ENCODE measurements at regions not wholly inside any gene's neighbourhood (a gene's known extent, or its start where the extent isn't known, plus 50 kb on each side); places are given as distances from the start of the nearest gene placed in this dataset.

DNA sequence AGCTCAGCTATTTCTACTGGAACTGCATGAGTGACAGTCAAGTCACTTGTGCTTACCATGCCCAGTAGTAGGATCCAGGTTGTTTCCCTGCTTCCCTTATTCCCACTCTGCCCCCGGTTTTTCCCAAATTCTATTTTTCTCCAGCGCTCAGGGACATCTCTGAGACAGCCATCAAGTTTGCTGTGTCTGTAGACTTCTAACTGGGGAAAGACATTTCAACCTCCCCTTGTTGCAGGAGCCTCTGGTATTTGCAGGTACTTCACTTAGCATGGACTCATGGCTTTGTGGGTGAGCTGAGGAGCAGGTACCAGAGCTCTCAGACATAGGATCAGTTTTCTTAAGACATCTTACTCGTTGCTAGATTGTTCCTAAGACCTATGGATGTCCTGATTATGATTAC, 801.6 kb upstream of the RBFOX1 start:
- POLR2A ChIA-PET: no interaction called here
- H3K27ac ChIP-seq (ENCODE audit: low read depth, low read length): no peak overlapping the region
- H3K4me3 ChIP-seq (ENCODE audit: low read depth, low read length): no peak overlapping the region
- no peak for DNase-seq (ENCODE audit: low read depth, low spot score)
- H3K9me3 ChIP-seq (ENCODE audit: control insufficient read depth, insufficient read depth, low read length): peaks cover 12% of the 10 kb centered on the region
- CTCF ChIA-PET: no interaction called here
- TF ChIP-seq, protein P1, sequence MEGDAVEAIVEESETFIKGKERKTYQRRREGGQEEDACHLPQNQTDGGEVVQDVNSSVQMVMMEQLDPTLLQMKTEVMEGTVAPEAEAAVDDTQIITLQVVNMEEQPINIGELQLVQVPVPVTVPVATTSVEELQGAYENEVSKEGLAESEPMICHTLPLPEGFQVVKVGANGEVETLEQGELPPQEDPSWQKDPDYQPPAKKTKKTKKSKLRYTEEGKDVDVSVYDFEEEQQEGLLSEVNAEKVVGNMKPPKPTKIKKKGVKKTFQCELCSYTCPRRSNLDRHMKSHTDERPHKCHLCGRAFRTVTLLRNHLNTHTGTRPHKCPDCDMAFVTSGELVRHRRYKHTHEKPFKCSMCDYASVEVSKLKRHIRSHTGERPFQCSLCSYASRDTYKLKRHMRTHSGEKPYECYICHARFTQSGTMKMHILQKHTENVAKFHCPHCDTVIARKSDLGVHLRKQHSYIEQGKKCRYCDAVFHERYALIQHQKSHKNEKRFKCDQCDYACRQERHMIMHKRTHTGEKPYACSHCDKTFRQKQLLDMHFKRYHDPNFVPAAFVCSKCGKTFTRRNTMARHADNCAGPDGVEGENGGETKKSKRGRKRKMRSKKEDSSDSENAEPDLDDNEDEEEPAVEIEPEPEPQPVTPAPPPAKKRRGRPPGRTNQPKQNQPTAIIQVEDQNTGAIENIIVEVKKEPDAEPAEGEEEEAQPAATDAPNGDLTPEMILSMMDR (IDR thresholded peaks at IDR 0.05; ENCODE audit: low read depth, low read length): no peak
- no peaks in the 10 kb centered on the region for H3K27me3 ChIP-seq (ENCODE audit: control insufficient read depth, insufficient read depth, low read length)

DNA sequence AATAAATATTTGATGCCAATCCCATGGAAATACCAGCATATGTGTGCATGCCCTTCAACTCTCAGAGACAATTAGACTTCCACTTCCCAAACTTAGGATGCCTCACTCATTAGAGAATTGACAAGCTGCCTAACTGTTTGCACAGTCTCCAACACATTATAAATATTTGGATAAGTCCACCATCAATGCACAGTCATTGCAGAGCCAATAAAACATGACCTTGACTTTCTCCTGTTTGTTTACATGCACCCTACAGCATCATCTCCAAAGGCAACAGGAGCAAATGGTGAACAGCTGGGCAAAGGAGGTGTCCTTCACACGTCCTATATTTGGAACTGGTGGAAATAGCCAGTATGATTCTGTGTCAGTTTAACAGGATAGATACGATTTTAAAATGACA, 804.4 kb upstream of the RBFOX1 start:
- TF ChIP-seq, protein P1 (IDR thresholded peaks at IDR 0.05; ENCODE audit: low read depth, low read length): no peak
- ChIA-PET POLR2A (no interaction called here), CTCF (no interaction called here)
- Histone ChIP-seq H3K4me3 (ENCODE audit: low read depth, low read length) (no peak overlapping the region), H3K27ac (ENCODE audit: low read depth, low read length) (no peak overlapping the region), H3K9me3 (ENCODE audit: control insufficient read depth, insufficient read depth, low read length) (peaks cover 16% of the 10 kb centered on the region), H3K27me3 (ENCODE audit: control insufficient read depth, insufficient read depth, low read length) (no peaks in the 10 kb centered on the region)
- no peak for DNase-seq (ENCODE audit: low read depth, low spot score)

DNA sequence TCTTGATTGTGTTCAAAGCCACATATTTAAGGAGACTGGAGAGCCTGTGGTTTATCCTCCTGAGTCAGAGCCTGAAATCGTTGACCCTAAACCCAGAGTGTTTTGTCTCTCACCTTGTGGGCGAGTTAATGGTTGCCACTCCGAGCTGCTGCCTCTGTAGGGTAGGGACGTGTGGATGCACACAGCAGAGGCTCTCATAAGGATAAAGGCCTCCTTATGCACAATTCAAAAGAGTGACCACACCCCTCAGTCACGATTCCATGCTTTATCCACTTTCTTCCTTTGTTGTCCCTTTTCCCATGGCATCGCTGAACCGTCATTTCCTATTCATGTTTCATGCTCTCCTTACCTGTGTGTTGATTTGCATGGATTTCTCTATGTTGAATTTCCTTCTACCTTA, 805.0 kb upstream of the RBFOX1 start:
- Histone ChIP-seq H3K27ac (ENCODE audit: low read depth, low read length) (no peak overlapping the region), H3K9me3 (ENCODE audit: control insufficient read depth, insufficient read depth, low read length) (peaks cover 12% of the 10 kb centered on the region), H3K27me3 (ENCODE audit: control insufficient read depth, insufficient read depth, low read length) (no peaks in the 10 kb centered on the region), H3K4me3 (ENCODE audit: low read depth, low read length) (no peak overlapping the region)
- POLR2A ChIA-PET: no interaction called here
- no peak for DNase-seq (ENCODE audit: low read depth, low spot score)
- CTCF ChIA-PET: no interaction called here
- TF ChIP-seq, protein P1 (IDR thresholded peaks at IDR 0.05; ENCODE audit: low read depth, low read length): no peak

DNA sequence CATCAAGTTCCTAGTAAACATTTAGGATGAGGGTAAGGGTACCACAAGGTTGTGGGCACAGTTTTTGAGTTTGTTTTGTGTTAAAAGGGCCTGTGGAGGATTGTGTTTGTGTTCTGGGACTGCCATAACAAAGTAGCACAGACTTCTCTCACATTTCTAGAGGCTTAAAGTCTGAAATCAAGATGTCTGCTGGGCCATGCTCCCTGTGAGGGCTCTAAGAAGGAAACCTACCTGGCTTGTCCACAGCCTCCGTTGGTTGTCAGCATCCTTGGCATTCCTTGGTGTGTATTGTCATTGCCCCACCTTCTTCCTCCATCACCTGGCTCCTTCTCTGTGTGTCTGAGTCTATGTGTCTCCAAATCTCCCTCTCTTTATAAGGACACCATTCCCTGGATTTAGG, 808.1 kb upstream of the RBFOX1 start:
- ChIA-PET CTCF (no interaction called here), POLR2A (no interaction called here)
- DNase-seq (ENCODE audit: low read depth, low spot score): no peak
- Histone ChIP-seq H3K4me3 (ENCODE audit: low read depth, low read length) (no peak overlapping the region), H3K27ac (ENCODE audit: low read depth, low read length) (no peak overlapping the region), H3K9me3 (ENCODE audit: control insufficient read depth, insufficient read depth, low read length) (peaks cover 4% of the 10 kb centered on the region), H3K27me3 (ENCODE audit: control insufficient read depth, insufficient read depth, low read length) (no peaks in the 10 kb centered on the region)
- TF ChIP-seq, protein P1 (IDR thresholded peaks at IDR 0.05; ENCODE audit: low read depth, low read length): no peak

DNA sequence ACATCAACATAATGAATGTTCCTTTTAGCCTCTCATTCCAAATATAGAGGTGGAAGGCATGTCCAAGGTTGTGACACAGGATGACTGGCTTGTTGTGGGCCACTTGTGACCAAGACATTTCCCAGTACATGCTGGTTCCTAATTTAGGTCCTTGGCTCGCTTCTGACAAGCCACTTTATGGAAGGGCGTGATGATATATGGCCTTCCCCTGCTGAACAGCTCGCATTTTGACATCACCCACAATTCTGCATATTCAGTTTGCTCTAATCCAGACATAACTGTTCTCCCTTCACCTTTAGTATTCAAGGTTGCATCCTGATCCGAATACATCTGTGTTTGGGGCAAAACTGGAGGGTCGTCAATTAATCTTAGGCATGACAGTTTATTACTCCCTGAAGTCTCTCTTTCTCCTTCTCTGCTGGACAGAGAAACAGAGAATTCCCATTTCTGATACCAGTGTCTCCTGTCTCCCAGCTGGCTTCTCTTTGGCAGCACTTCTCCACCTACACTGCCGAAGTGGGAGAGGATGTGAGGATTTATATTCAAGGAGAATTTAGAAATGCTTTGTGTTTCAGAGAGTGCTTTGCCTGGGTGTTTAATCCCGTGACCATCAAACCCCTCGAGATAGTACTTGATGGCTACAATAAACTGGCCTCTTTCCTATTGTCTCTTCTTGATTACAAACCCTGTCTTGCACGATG, 815.5 kb upstream of the RBFOX1 start:
- CTCF ChIA-PET: no interaction called here
- no peaks in the 10 kb centered on the region for H3K27me3 ChIP-seq (ENCODE audit: control insufficient read depth, insufficient read depth, low read length)
- POLR2A ChIA-PET: no interaction called here
- no peak overlapping the region for H3K4me3 ChIP-seq (ENCODE audit: low read depth, low read length)
- no peak overlapping the region for H3K27ac ChIP-seq (ENCODE audit: low read depth, low read length)
- no peak for DNase-seq (ENCODE audit: low read depth, low spot score)
- TF ChIP-seq, protein P1 (IDR thresholded peaks at IDR 0.05; ENCODE audit: low read depth, low read length): no peak
- H3K9me3 ChIP-seq (ENCODE audit: control insufficient read depth, insufficient read depth, low read length): peaks cover 26% of the 10 kb centered on the region
